CD4-positive, CD25-positive, alpha-beta regulatory T cell (primary cell): ENCODE measurements at regions not wholly inside any gene's neighbourhood (a gene's known extent, or its start where the extent isn't known, plus 50 kb on each side); places are given as distances from the start of the nearest gene placed in this dataset.

ENCODE experiments used
- ATAC-seq, 2 donors: fragments of 150-1000 bp; cut with Tn5 transposase; one replicate each; pipeline ENCODE4 v1.10.0; 2021; ENCODE audit warnings: low read depth in 2 of 2, moderate number of reproducible peaks in 2 of 2, moderate library complexity in 1 of 2
- DNase-seq, 3 donors: peaks; one replicate each; pipeline versions ENCODE4 v3.0.0 to v3.0.0-alpha.2; 2012 to 2022; ENCODE audit warnings: mixed read lengths in 1 of 3
- H3K27ac ChIP-seq: one replicate; pipeline ENCODE4 v1.7.0; 2013; ENCODE audit warnings: mild to moderate bottlenecking, low read length; ENCODE audit not compliant: insufficient read depth, poor library complexity, severe bottlenecking
- H3K27me3 ChIP-seq: one replicate; pipeline ENCODE4 v1.7.0; 2013; ENCODE audit warnings: low read length; ENCODE audit not compliant: control insufficient read depth, insufficient read depth
- H3K36me3 ChIP-seq: one replicate; pipeline ENCODE4 v1.7.0; 2013; ENCODE audit warnings: mild to moderate bottlenecking, low read length, moderate library complexity; ENCODE audit not compliant: control insufficient read depth, insufficient read depth
- H3K4me1 ChIP-seq: 2 replicates; pipeline ENCODE4 v1.7.0; 2013; ENCODE audit warnings: mild to moderate bottlenecking, low read length; ENCODE audit not compliant: insufficient read depth, control insufficient read depth, poor library complexity, severe bottlenecking
- H3K4me3 ChIP-seq: one replicate; pipeline ENCODE4 v1.7.0; 2013; ENCODE audit warnings: low read depth, mild to moderate bottlenecking, low read length, moderate library complexity
- H3K9me3 ChIP-seq, 2 experiments: 1 replicate in 1 of 2; 2 replicates in 1 of 2; pipeline ENCODE4 v1.7.0; 2013; ENCODE audit warnings: low read length in 2 of 2, mild to moderate bottlenecking in 1 of 2, moderate library complexity in 1 of 2; ENCODE audit not compliant: control insufficient read depth in 2 of 2
- H3K27ac Mint-ChIP-seq, 3 donors: one replicate each; pipeline ENCODE4 v1.8.0; 2020 to 2022; ENCODE audit warnings: mild to moderate bottlenecking in 3 of 3, mixed read lengths in 3 of 3, moderate library complexity in 2 of 3
- H3K27me3 Mint-ChIP-seq: one replicate; pipeline ENCODE4 v1.8.0; 2022; ENCODE audit warnings: mild to moderate bottlenecking, mixed read lengths
- H3K36me3 Mint-ChIP-seq: one replicate; pipeline ENCODE4 v1.8.0; 2020; ENCODE audit warnings: mixed read lengths
- H3K4me1 Mint-ChIP-seq, 4 donors: one replicate each; pipeline ENCODE4 v1.8.0; 2020 to 2022; ENCODE audit warnings: mixed read lengths in 4 of 4, mild to moderate bottlenecking in 1 of 4
- H3K4me3 Mint-ChIP-seq, 4 donors: one replicate each; pipeline ENCODE4 v1.8.0; 2020 to 2022; ENCODE audit warnings: mild to moderate bottlenecking in 4 of 4, mixed read lengths in 4 of 4, moderate library complexity in 3 of 4
- H3K9me3 Mint-ChIP-seq, 7 donors: one replicate each; pipeline ENCODE4 v1.8.0; 2020 to 2022; ENCODE audit warnings: mixed read lengths in 7 of 7, mild to moderate bottlenecking in 3 of 7, moderate library complexity in 2 of 7

GRCh38 chr5:106768392-106768791 is 902.3 kb downstream of the EFNA5 start:
- Histone ChIP-seq H3K27me3 (no peaks in the 10 kb centered on the region), H3K4me3 (no peak overlapping the region), H3K9me3 (no peaks in the 10 kb centered on the region), H3K4me1 (no peaks in the 10 kb centered on the region), H3K36me3 (no peaks in the 10 kb centered on the region), H3K27ac (no peak overlapping the region)
- Mint-ChIP-seq H3K4me3 (no peak overlapping the region), H3K9me3 (peaks cover 0 to 4% (median 0%) of the 10 kb centered on the region in 7 donors), H3K4me1 (no peaks in the 10 kb centered on the region), H3K27me3 (no peaks in the 10 kb centered on the region), H3K36me3 (no peaks in the 10 kb centered on the region), H3K27ac (no peak overlapping the region)
- no peak for DNase-seq
- ATAC-seq = no peak

GRCh38 chr5:106766916-106767315 is 903.8 kb downstream of the EFNA5 start:
- Histone ChIP-seq H3K4me3 (no peak overlapping the region), H3K27me3 (no peaks in the 10 kb centered on the region), H3K4me1 (no peaks in the 10 kb centered on the region), H3K27ac (no peak overlapping the region), H3K9me3 (no peaks in the 10 kb centered on the region), H3K36me3 (no peaks in the 10 kb centered on the region)
- H3K36me3 Mint-ChIP-seq = no peaks in the 10 kb centered on the region
- no peak overlapping the region for H3K27ac Mint-ChIP-seq
- DNase-seq (no peak), ATAC-seq (no peak)
- H3K27me3 Mint-ChIP-seq = no peaks in the 10 kb centered on the region
- no peak overlapping the region for H3K4me3 Mint-ChIP-seq
- H3K4me1 Mint-ChIP-seq = no peaks in the 10 kb centered on the region
- peaks cover 0 to 5% (median 2%) of the 10 kb centered on the region in 7 donors for H3K9me3 Mint-ChIP-seq

- no peak for ATAC-seq
- DNase-seq = no peak
- no peaks in the 10 kb centered on the region for H3K36me3 Mint-ChIP-seq
Observed at GRCh38 chr5:106759581-106759980, 911.2 kb downstream of the EFNA5 start.

GRCh38 chr5:106759152-106759551 is 911.6 kb downstream of the EFNA5 start:
- Mint-ChIP-seq H3K27me3 (no peaks in the 10 kb centered on the region), H3K4me1 (no peaks in the 10 kb centered on the region), H3K4me3 (no peak overlapping the region), H3K27ac (no peak overlapping the region), H3K9me3 (peaks cover 0 to 13% (median 1%) of the 10 kb centered on the region in 7 donors), H3K36me3 (no peaks in the 10 kb centered on the region)
- Histone ChIP-seq H3K9me3 (no peaks in the 10 kb centered on the region), H3K4me1 (no peaks in the 10 kb centered on the region), H3K27me3 (no peaks in the 10 kb centered on the region), H3K27ac (no peak overlapping the region), H3K4me3 (no peak overlapping the region), H3K36me3 (no peaks in the 10 kb centered on the region)
- DNase-seq (no peak), ATAC-seq (no peak)

More at GRCh38 chr5:106759581-106759980, 911.2 kb downstream of the EFNA5 start:
- H3K4me1 Mint-ChIP-seq = no peaks in the 10 kb centered on the region
- H3K9me3 Mint-ChIP-seq = peaks cover 0 to 13% (median 2%) of the 10 kb centered on the region in 7 donors
- Histone ChIP-seq H3K27me3 (no peaks in the 10 kb centered on the region), H3K4me1 (no peaks in the 10 kb centered on the region), H3K9me3 (no peaks in the 10 kb centered on the region), H3K27ac (no peak overlapping the region), H3K4me3 (no peak overlapping the region), H3K36me3 (no peaks in the 10 kb centered on the region)
- H3K4me3 Mint-ChIP-seq = no peak overlapping the region
- no peak overlapping the region for H3K27ac Mint-ChIP-seq
- H3K27me3 Mint-ChIP-seq = no peaks in the 10 kb centered on the region

GRCh38 chr5:106757672-106758071 is 913.1 kb downstream of the EFNA5 start:
- H3K36me3 ChIP-seq = no peaks in the 10 kb centered on the region

GRCh38 chr5:106755789-106756188 is 914.9 kb downstream of the EFNA5 start:
- H3K27me3 ChIP-seq = no peaks in the 10 kb centered on the region
- Mint-ChIP-seq H3K4me1 (no peaks in the 10 kb centered on the region), H3K4me3 (no peak overlapping the region), H3K27me3 (no peaks in the 10 kb centered on the region), H3K36me3 (no peaks in the 10 kb centered on the region), H3K9me3 (peaks cover 0 to 8% (median 1%) of the 10 kb centered on the region in 7 donors), H3K27ac (no peak overlapping the region)
- no peak for DNase-seq
- no peaks in the 10 kb centered on the region for H3K9me3 ChIP-seq
- no peaks in the 10 kb centered on the region for H3K4me1 ChIP-seq
- H3K36me3 ChIP-seq = no peaks in the 10 kb centered on the region
- no peak overlapping the region for H3K4me3 ChIP-seq
- no peak for ATAC-seq
- H3K27ac ChIP-seq = no peak overlapping the region

More at GRCh38 chr5:106757672-106758071, 913.1 kb downstream of the EFNA5 start:
- Mint-ChIP-seq H3K27ac (no peak overlapping the region), H3K36me3 (no peaks in the 10 kb centered on the region), H3K9me3 (peaks cover 0 to 8% (median 0%) of the 10 kb centered on the region in 7 donors), H3K27me3 (no peaks in the 10 kb centered on the region), H3K4me1 (no peaks in the 10 kb centered on the region), H3K4me3 (no peak overlapping the region)
- H3K27ac ChIP-seq = no peak overlapping the region
- no peaks in the 10 kb centered on the region for H3K4me1 ChIP-seq
- no peaks in the 10 kb centered on the region for H3K9me3 ChIP-seq
- H3K4me3 ChIP-seq = no peak overlapping the region
- no peaks in the 10 kb centered on the region for H3K27me3 ChIP-seq
- ATAC-seq (no peak), DNase-seq (no peak)

GRCh38 chr5:106755066-106755465 is 915.7 kb downstream of the EFNA5 start:
- ATAC-seq (no peak), DNase-seq (no peak)
- Histone ChIP-seq H3K27me3 (no peaks in the 10 kb centered on the region), H3K4me1 (no peaks in the 10 kb centered on the region), H3K27ac (no peak overlapping the region), H3K9me3 (no peaks in the 10 kb centered on the region), H3K4me3 (no peak overlapping the region), H3K36me3 (no peaks in the 10 kb centered on the region)
- Mint-ChIP-seq H3K27ac (no peak overlapping the region), H3K4me3 (no peak overlapping the region), H3K36me3 (no peaks in the 10 kb centered on the region), H3K9me3 (peaks cover 0 to 8% (median 1%) of the 10 kb centered on the region in 7 donors), H3K27me3 (no peaks in the 10 kb centered on the region), H3K4me1 (no peaks in the 10 kb centered on the region)

GRCh38 chr5:106749826-106750225 is 920.9 kb downstream of the EFNA5 start:
- DNase-seq (no peak), ATAC-seq (no peak)
- H3K4me1 ChIP-seq = no peaks in the 10 kb centered on the region
- peaks cover 0 to 16% (median 1%) of the 10 kb centered on the region in 7 donors for H3K9me3 Mint-ChIP-seq
- no peak overlapping the region for H3K27ac ChIP-seq
- no peaks in the 10 kb centered on the region for H3K36me3 Mint-ChIP-seq
- no peaks in the 10 kb centered on the region for H3K36me3 ChIP-seq
- no peaks in the 10 kb centered on the region for H3K4me1 Mint-ChIP-seq
- H3K9me3 ChIP-seq = no peaks in the 10 kb centered on the region
- H3K27ac Mint-ChIP-seq = no peak overlapping the region
- H3K27me3 ChIP-seq = no peaks in the 10 kb centered on the region
- no peak overlapping the region for H3K4me3 ChIP-seq
- H3K27me3 Mint-ChIP-seq = no peaks in the 10 kb centered on the region
- no peak overlapping the region for H3K4me3 Mint-ChIP-seq
